ENCODE measurements at regions not wholly inside any gene's neighbourhood (a gene's known extent, or its start where the extent isn't known, plus 50 kb on each side); places are given as distances from the start of the nearest gene placed in this dataset.

DNA sequence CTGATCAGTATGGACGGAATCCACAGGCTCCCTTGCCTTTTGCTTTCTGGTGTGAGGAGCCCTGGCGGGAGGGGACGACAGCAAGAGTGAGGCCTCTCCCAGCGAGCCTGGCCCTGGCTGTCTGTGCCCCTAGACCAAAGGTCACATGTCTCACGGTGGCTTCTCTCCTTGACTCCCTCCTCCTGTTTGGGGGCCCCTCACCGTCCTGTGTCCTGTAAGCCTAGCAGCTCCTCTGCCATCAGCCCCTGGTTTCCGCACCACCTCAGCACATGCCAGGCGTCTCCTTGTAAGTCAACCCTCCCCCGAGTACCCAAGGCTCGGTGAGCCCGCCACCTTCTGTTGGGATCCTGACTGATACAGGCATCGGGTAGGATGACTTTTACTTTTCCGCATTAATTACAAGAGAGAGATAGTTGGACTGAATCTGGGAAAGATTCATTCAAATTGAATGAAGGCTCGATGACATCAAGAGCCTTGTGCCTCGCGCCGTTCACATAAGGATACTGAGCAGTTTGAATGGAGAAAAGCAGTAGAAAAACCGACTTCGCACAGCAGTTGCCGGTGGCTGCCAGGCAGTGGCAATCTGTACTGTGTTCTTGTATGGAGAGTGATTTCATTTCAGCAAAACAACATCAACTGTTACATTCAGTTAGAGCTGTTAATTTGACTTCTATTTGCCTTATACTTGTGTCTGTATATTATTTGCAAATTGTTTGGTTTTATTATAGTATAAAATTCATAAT lies 119.8 kb downstream of the XRCC2 start:
- TF ChIP-seq CTCF (IDR thresholded peaks at IDR 0.05; ENCODE audit: extremely low read depth, missing control alignments), result no peak
- DNase-seq (ENCODE audit: low spot score), result no peak

DNA sequence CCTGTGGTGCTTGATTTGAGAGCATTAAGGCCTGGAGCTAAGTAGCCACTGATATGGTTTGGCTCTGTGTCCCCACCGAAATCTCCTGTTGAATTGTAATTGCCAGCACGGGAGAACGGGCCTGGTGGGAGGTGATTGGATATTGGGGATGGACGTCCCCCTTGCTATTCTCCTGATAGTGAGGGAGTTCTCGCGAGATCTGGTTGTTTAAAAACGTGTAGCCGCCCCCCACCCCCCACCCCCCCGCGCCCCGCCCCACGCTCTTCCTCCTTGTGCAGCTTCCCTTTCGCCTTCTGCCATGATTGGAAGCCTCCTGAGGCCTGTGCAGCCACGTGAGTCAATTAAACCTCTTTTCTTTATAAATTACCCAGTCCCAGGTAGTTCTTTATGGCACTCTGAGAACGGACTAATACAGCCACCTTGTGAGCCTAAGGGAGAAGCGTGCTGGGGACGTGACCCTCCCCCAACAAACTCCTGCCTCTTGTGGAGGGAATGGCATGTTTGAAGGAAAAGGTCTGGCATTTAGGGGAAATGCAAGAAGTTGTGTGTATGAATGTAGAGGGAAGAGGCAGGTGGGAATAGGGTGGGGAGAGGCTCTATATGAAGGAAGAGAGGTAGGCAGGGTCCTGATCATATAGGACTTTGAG lies 118.0 kb upstream of the KMT2C start:
- TF ChIP-seq CTCF (IDR thresholded peaks at IDR 0.05; ENCODE audit: extremely low read depth, missing control alignments), result no peak
- no peak for DNase-seq (ENCODE audit: low spot score)

DNA sequence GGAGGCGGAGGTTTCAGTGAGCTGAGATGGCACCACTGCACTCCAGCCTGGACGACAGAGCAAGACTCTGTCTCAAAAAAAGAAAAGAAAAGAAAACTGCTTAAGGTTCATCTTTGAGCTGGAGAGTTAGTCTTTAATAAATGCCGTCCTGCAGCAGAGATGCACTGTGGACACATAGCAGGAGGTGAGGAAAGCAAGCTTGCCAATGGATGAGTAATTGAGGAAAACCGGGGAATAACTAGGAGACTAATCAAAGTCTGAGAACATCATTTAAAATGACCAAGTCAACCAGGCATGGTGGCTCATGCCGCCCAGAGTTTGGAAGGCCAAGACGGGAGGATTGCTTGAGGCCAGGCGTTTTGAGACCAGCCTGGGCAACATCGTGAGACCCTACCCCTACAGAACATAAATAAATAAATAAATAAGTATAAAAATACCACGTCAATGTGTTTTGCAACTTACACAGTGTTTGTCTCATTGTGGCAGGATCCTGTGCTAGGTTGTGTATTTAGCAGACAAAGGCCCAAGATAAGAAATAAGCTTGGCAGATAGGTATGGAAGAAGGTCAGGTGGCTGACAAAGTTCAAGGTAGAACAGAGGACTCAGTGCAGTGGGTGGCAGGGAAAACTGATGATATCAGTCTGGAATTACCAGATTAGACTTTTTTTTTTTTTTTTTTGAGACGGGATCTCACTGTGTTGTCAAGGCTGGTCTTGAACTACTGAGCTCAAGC lies 115.7 kb upstream of the KMT2C start:
- DNase-seq (ENCODE audit: low spot score), result no peak
- TF ChIP-seq CTCF (IDR thresholded peaks at IDR 0.05; ENCODE audit: extremely low read depth, missing control alignments), result no peak

DNA sequence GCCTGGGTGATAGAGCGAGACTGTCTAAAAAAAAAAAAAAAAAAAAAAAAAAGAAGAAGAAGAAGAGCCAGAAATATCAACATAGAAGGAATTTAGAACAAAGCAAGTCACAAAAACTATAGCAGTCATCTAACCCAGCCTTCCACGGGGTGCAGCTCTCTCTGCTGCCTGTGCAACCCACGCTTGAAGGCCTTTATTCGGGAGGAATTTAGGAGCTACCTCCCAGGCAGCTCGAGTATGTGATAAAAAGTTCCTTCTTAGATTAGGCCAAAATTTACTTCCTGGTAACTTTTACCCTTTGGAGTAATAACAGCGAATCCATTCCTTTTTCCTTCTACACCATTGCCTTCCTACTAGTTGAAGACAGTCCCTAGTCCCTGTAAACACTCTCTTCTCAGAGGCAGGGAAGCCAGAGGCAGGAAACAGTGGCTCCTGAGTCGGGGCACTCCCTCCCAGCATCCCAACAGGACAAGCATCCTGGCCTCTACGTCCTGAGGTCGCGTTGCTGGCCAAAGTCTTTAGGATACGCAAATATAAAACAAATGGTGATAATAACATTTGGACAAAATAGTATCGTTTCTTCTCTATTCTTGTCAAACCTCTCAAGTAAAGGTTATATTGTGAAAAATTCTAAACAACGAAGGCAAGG lies 109.3 kb upstream of the KMT2C start:
- no peak for TF ChIP-seq CTCF (IDR thresholded peaks at IDR 0.05; ENCODE audit: extremely low read depth, missing control alignments)
- DNase-seq (ENCODE audit: low spot score), result no peak

- DNase-seq (ENCODE audit: low spot score), result no peak
- TF ChIP-seq CTCF (IDR thresholded peaks at IDR 0.05; ENCODE audit: extremely low read depth, missing control alignments), result no peak
Observed at GRCh38 chr7:152544481-152544927, 108.7 kb upstream of the KMT2C start.

GRCh38 chr7:152543799-152544198 lies 108.0 kb upstream of the KMT2C start:
- TF ChIP-seq CTCF (IDR thresholded peaks at IDR 0.05; ENCODE audit: extremely low read depth, missing control alignments), result no peak
- DNase-seq (ENCODE audit: low spot score), result no peak
